ENCODE measurements at regions not wholly inside any gene's neighbourhood (a gene's known extent, or its start where the extent isn't known, plus 50 kb on each side); places are given as distances from the start of the nearest gene placed in this dataset.

GRCh38 chr6:85192596-85192995 is 257.3 kb upstream of the NT5E start:
- Mint-ChIP-seq H3K36me3 (ENCODE audit: insufficient read depth in 1 of 3, low read depth in 3 of 3) (peaks cover 0 to 13% (median 5%) of the 10 kb centered on the region in 3 experiments; a peak in 3 of 7 replicates), H3K4me3 (no peak overlapping the region), H3K9me3 (peaks cover 13 to 17% of the 10 kb centered on the region in 2 experiments), H3K27ac (no peak overlapping the region), H3K4me1 (peaks cover 9 to 12% of the 10 kb centered on the region in 2 experiments), H3K27me3 (ENCODE audit: low read depth) (no peaks in the 10 kb centered on the region; the same call in 1 of the 2 replicates)
- Histone ChIP-seq H2BK5ac (ENCODE audit: insufficient read length, low read length) (no peak overlapping the region), H2AK5ac (ENCODE audit: insufficient read length, low read length) (no peak overlapping the region), H3K23me2 (ENCODE audit: insufficient read length, low read depth, low read length, poor library complexity, severe bottlenecking) (no peaks in the 10 kb centered on the region), H3K9me3 (ENCODE audit: control insufficient read depth, low read depth, low read length) (no peaks in the 10 kb centered on the region), H3K4me2 (ENCODE audit: insufficient read depth, insufficient read length, low read length) (no peak overlapping the region), H3K4me1 (ENCODE audit: insufficient read depth, low read length) (no peaks in the 10 kb centered on the region), H2AFZ (ENCODE audit: low read length) (no peak overlapping the region), H3K79me2 (ENCODE audit: insufficient read depth, low read length) (no peaks in the 10 kb centered on the region), H2BK20ac (ENCODE audit: low read depth, low read length, poor library complexity, severe bottlenecking) (no peak overlapping the region), H3K27me3 (ENCODE audit: insufficient read depth, low read length) (no peaks in the 10 kb centered on the region), H3K4ac (ENCODE audit: low read depth, low read length) (no peak overlapping the region), H2BK120ac (ENCODE audit: low read depth, low read length, poor library complexity, severe bottlenecking) (no peak overlapping the region), H4K20me1 (ENCODE audit: control insufficient read depth, insufficient read depth, insufficient read length) (no peaks in the 10 kb centered on the region), H3K9ac (ENCODE audit: extremely low read depth, insufficient read length, low read length) (no peak overlapping the region), H4K91ac (ENCODE audit: insufficient read length, low read depth, low read length) (no peak overlapping the region), H3K56ac (ENCODE audit: insufficient read length, low read depth, low read length) (no peak overlapping the region), H4K5ac (ENCODE audit: insufficient read length, low read depth, low read length) (no peak overlapping the region), H2BK15ac (ENCODE audit: low read depth, low read length) (no peak overlapping the region), H3K27ac (ENCODE audit: insufficient read length, low read depth, low read length) (no peak overlapping the region), H3T11ph (ENCODE audit: low read length) (no peak overlapping the region), H3K23ac (ENCODE audit: insufficient read length, low read depth, low read length) (no peak overlapping the region), H4K8ac (replicated peaks; ENCODE audit: insufficient read length, low read depth, low read length) (no peak overlapping the region), H2BK12ac (ENCODE audit: insufficient read length, low read depth, low read length) (no peak overlapping the region), H3K79me1 (ENCODE audit: insufficient read depth, low read depth, low read length, poor library complexity, severe bottlenecking) (no peaks in the 10 kb centered on the region), H3K14ac (ENCODE audit: insufficient read depth, low read length) (no peak overlapping the region), H3K18ac (ENCODE audit: insufficient read length, low read depth, low read length) (no peak overlapping the region)
- no peak for TF ChIP-seq CTCF (conservative IDR thresholded peaks at IDR 0.05)
- DNase-seq: no peak
- WGBS (ENCODE audit: extremely low coverage, insufficient read length, low lambda C conversion rate): no CpG with 5 or more reads among the region's 4 CpGs

Data from H9 (cell line).